Muscle layer of duodenum (tissue), 2 donors: ENCODE measurements at regions not wholly inside any gene's neighbourhood (a gene's known extent, or its start where the extent isn't known, plus 50 kb on each side); places are given as distances from the start of the nearest gene placed in this dataset.

ENCODE experiments used
- H3K27ac ChIP-seq: one replicate; pipeline ENCODE4 v1.7.0; 2013; ENCODE audit warnings: mild to moderate bottlenecking, low read length
- H3K27me3 ChIP-seq: one replicate; pipeline ENCODE4 v1.7.0; 2013; ENCODE audit warnings: low read depth, mild to moderate bottlenecking, control low read depth, low read length
- H3K36me3 ChIP-seq, 2 donors: one replicate each; pipeline ENCODE4 v1.7.0; 2013; ENCODE audit warnings: low read length in 2 of 2, control low read depth in 1 of 2, mild to moderate bottlenecking in 1 of 2; ENCODE audit not compliant: insufficient read depth in 2 of 2, control insufficient read depth in 1 of 2
- H3K4me1 ChIP-seq, 2 donors: one replicate each; pipeline ENCODE4 v1.7.0; 2013; ENCODE audit warnings: low read length in 2 of 2, mild to moderate bottlenecking in 2 of 2, control low read depth in 1 of 2, moderate library complexity in 1 of 2; ENCODE audit not compliant: insufficient read depth in 2 of 2, control insufficient read depth in 1 of 2
- H3K4me3 ChIP-seq, 2 donors: one replicate each; pipeline ENCODE4 v1.7.0; 2013; ENCODE audit warnings: low read length in 2 of 2, low read depth in 1 of 2, mild to moderate bottlenecking in 1 of 2
- H3K9me3 ChIP-seq, 2 donors: one replicate each; pipeline ENCODE4 v1.7.0; 2013; ENCODE audit warnings: low read length in 2 of 2, control low read depth in 1 of 2, mild to moderate bottlenecking in 1 of 2; ENCODE audit not compliant: control insufficient read depth in 1 of 2
- donor health status: healthy.

DNA sequence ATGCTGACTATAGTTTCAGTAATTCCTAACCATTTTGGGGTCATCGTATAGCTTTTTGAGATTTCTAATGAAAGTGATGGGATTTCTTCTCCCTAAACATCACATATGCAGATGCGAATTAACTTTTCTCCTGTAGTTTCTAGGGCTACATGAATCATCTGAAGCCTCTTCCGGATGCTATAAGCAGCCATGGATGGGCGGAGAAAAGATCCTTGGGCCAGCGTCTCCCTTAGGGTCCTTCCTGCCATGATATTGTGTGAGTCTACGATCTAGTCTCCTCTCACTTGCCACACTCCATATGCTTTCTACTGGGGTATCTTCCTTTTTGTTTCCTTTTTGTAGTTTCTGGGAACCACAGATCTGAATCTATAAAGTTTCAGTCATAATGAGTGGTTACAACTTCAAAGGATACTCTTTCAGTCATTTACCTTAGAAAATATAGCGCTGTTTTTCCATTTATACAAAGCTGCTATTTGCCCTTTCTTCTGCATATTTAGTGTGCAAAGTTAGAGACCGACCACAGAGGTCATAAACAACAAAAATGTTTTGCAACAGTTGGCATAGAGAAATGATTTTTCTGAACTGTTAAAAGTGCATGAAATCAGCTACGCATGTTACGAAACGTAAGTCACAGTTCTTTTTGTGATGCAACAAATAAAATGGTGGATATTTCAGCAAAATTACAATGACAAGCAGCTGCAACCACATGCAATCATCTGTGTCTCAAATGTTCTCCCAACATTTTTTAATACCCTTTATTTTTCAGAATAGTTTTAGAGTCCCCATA lies 396.2 kb upstream of the SLC35B3 start:
- H3K27me3 ChIP-seq, result no peaks in the 10 kb centered on the region
- no peaks in the 10 kb centered on the region for H3K9me3 ChIP-seq
- no peaks in the 10 kb centered on the region for H3K36me3 ChIP-seq
- no peak overlapping the region for H3K4me3 ChIP-seq
- H3K4me1 ChIP-seq, result no peaks in the 10 kb centered on the region
- H3K27ac ChIP-seq, result no peak overlapping the region

DNA sequence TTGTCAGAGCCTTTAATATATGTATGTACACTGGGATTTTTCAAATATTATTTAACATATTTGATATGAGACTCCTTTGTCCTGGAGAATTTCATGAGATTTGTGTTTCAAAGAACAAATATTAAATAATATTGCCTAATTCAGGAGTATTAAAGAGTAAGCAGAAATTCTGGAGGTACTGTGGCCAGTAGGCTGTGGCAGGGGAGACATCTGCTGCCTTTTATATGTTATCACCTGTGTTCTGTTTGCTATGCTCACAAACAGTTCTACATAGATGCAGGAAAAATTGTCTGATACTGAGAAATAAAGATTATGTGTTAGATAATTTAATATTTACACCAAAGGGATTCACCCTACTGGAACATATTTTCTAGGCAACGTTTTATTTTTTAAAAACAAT lies 395.4 kb upstream of the SLC35B3 start:
- Histone ChIP-seq H3K4me1 (no peaks in the 10 kb centered on the region), H3K4me3 (no peak overlapping the region)

DNA sequence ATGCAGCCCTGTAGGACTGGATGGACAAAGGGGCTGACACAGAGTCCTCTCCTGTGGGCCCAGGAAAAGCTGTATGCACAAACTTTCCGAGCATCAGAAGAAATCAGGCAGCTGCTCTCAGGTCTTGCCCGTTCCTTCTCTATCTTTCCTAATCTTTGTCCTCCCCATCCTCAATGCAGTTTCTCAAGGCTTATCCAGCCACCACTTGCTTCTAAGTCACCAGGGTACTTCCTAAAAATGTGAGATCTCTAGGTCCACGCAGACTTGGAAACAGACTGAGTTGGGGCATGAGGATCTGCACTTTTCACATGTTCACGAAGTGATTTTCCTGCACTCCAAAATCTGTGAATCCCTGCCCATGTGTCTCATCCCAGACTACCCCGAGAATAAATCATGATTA lies 394.5 kb upstream of the SLC35B3 start:
- Histone ChIP-seq H3K27me3 (no peaks in the 10 kb centered on the region), H3K4me3 (no peak overlapping the region), H3K27ac (no peak overlapping the region)

More for the DNA sequence above, 395.4 kb upstream of the SLC35B3 start:
- no peaks in the 10 kb centered on the region for H3K9me3 ChIP-seq
- H3K27me3 ChIP-seq, result no peaks in the 10 kb centered on the region
- no peaks in the 10 kb centered on the region for H3K36me3 ChIP-seq
- no peak overlapping the region for H3K27ac ChIP-seq

DNA sequence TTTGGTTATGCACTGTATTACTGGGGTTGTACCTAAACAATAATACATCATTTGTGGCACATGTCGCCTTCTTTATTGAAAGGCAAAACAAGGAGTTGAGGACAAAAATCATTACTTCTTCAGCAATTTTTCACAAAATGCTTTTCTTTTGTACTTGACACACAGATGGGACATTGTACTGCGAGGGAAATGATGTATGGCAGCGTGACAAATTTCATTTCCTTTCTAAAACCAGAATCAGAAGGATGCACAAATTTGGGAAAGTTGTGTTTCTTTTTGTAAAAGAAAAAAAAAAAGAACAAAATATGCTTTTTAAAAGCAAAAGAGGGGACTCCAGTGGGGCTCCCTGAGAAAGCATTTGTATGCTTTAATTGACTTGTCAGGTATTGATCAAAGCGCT lies 394.0 kb upstream of the SLC35B3 start:
- H3K9me3 ChIP-seq, result no peaks in the 10 kb centered on the region
- H3K36me3 ChIP-seq, result no peaks in the 10 kb centered on the region
- H3K27me3 ChIP-seq, result no peaks in the 10 kb centered on the region
- no peak overlapping the region for H3K4me3 ChIP-seq
- no peaks in the 10 kb centered on the region for H3K4me1 ChIP-seq
- H3K27ac ChIP-seq, result no peak overlapping the region

More for the DNA sequence above, 394.5 kb upstream of the SLC35B3 start:
- Histone ChIP-seq H3K36me3 (no peaks in the 10 kb centered on the region), H3K9me3 (no peaks in the 10 kb centered on the region), H3K4me1 (no peaks in the 10 kb centered on the region)

DNA sequence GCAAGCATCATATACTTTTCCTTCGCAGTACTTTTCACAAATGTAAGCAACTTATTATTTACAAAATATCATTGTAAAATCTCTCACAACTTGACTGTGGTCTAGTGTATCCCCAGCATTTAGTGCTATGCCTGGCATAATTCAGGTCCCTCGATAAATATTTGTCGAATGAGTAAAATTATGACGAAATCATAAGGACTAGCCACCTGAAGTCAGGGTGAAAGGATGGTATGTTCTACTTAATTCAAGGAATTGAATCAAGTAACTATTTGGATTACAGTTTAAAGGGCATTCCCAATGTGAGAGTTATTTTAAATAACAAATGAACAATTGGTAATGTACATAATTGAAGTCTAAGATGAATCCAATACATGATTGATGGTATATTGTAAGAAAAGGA lies 393.0 kb upstream of the SLC35B3 start:
- H3K36me3 ChIP-seq, result no peaks in the 10 kb centered on the region
- H3K27ac ChIP-seq, result no peak overlapping the region
- no peaks in the 10 kb centered on the region for H3K27me3 ChIP-seq
- H3K9me3 ChIP-seq, result no peaks in the 10 kb centered on the region
- H3K4me3 ChIP-seq, result no peak overlapping the region
- H3K4me1 ChIP-seq, result no peaks in the 10 kb centered on the region

DNA sequence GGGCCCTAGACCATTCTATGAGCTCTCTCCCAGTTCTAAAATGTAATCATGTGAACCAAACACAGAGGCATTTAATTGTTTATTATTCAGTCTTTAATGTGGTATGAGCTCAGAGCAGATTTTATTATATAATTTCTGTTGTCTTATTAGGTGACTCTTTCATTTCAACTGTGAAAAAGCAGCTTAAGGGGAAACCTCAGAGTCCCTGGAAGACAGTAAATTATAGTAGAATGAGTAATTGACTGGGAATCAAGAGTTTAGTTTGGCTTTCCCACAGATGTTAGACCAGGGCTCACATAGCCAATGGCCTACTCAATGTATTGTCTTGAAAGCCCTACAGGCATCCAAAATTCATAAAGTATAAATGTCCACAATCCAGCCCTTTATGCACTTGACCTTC lies 390.4 kb upstream of the SLC35B3 start:
- Histone ChIP-seq H3K9me3 (peaks cover 0 to 5% of the 10 kb centered on the region in 2 donors), H3K4me1 (no peaks in the 10 kb centered on the region), H3K27ac (no peak overlapping the region), H3K4me3 (no peak overlapping the region), H3K27me3 (no peaks in the 10 kb centered on the region), H3K36me3 (no peaks in the 10 kb centered on the region)

DNA sequence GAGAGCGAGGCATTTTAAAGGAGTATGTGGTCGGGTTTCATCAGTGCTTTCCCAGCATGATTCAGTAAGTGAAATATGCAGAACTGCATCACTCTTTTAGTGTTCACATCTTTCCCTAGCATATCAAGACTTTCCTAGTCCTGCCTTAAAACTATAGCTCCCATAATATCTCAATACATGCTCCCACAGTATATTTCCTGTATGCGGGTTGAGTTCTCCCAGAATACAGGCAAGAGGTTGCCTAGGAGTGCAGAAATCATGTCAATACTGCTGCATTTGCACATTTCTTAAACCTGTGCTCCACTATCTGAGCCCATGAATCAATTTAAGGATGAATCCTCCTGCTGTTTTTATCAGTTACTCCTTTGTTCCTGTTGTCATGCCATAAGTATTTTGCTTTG lies 386.6 kb upstream of the SLC35B3 start:
- Histone ChIP-seq H3K4me1 (no peaks in the 10 kb centered on the region), H3K27ac (no peak overlapping the region), H3K27me3 (no peaks in the 10 kb centered on the region), H3K9me3 (peaks cover 0 to 5% of the 10 kb centered on the region in 2 donors), H3K4me3 (no peak overlapping the region), H3K36me3 (no peaks in the 10 kb centered on the region)

DNA sequence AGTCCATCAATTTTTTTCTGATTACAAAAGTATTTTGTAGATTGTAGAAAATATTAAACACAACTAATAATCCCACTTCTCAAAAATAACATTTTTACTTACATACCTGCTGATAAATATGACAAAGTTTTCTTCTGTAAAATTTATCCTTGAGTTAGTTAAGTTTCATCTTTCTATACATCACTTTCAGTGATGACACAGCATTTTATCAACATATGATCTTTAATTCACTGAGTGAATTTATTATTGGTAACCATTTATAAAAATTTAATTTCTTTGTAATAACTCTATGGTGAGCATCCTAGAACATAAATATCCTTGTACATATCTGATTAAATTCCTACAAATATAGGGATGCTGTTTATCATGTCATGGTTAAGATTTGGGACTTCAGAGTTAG lies 385.0 kb upstream of the SLC35B3 start:
- Histone ChIP-seq H3K36me3 (no peaks in the 10 kb centered on the region), H3K27me3 (no peaks in the 10 kb centered on the region), H3K9me3 (peaks cover 0 to 5% of the 10 kb centered on the region in 2 donors), H3K4me3 (no peak overlapping the region), H3K4me1 (no peaks in the 10 kb centered on the region), H3K27ac (no peak overlapping the region)

DNA sequence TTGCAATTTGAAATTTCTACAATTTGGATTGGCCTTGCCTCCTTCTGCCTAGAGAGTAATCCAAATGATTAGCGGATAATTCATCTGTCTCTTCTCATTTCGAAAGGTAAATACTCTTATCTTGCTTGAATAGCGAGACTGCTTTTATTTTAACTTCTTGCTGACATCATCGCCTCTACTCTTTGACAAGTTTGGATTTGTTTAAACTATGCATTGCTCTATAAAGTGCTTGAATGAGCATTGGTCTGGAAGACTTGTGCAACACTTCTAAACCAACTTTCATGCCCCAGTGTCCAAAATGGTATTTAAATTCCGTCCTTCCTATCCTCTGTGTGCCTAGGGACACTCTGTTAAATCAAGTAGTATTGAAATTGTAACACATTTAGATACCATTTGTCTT lies 384.1 kb upstream of the SLC35B3 start:
- no peak overlapping the region for H3K27ac ChIP-seq
- peaks cover 0 to 5% of the 10 kb centered on the region in 2 donors for H3K9me3 ChIP-seq
- no peaks in the 10 kb centered on the region for H3K36me3 ChIP-seq
- no peak overlapping the region for H3K4me3 ChIP-seq
- H3K4me1 ChIP-seq, result no peaks in the 10 kb centered on the region
- no peaks in the 10 kb centered on the region for H3K27me3 ChIP-seq

DNA sequence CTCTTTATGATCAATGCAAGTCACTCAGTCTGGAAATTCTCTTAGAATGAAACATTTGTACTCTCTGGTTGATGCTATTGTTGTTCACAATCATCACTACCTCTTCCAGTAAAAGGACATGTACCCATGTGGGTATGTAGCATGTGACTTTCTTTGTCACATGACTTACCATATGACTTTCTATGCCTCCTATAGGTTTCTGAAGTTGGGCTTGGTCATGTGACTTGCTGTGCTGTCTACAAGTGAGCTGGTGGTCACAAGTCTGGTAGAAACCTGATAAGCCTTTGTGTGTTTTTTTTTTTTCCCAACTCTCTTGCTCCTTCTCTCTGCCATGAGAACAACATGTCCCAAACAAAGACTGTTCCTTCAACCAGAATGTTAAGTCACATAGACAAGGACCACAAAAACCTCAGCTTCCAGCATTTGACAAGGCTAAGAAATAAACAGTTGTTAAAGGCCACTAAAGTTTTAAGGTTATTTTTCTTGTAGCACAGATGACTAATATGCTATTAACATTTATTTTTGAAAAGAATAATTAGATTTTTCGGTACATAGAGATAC lies 379.2 kb upstream of the SLC35B3 start:
- Histone ChIP-seq H3K27ac (no peak overlapping the region), H3K9me3 (no peaks in the 10 kb centered on the region), H3K27me3 (no peaks in the 10 kb centered on the region), H3K4me3 (no peak overlapping the region), H3K4me1 (no peaks in the 10 kb centered on the region), H3K36me3 (no peaks in the 10 kb centered on the region)

DNA sequence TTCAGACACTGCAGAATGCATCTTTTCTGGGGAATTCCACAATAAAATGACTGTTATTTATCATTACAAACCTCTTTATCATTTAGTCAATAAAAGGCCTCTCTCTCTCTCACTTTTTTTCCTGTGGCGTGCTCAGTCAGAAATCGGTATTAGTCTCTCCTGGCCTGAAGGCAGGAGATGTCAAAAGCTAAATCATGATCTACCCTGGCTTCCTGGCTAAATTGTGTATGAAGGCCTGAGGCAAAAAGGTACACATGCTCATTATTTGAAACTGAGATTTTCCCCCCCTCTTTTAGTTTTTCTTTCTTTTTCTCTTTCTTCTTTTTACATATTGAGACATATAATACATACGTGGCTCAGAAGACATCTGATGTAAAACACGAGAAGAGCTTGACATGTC lies 375.0 kb upstream of the SLC35B3 start:
- Histone ChIP-seq H3K9me3 (no peaks in the 10 kb centered on the region), H3K4me3 (no peak overlapping the region), H3K4me1 (no peaks in the 10 kb centered on the region), H3K27ac (no peak overlapping the region), H3K27me3 (no peaks in the 10 kb centered on the region), H3K36me3 (no peaks in the 10 kb centered on the region)

DNA sequence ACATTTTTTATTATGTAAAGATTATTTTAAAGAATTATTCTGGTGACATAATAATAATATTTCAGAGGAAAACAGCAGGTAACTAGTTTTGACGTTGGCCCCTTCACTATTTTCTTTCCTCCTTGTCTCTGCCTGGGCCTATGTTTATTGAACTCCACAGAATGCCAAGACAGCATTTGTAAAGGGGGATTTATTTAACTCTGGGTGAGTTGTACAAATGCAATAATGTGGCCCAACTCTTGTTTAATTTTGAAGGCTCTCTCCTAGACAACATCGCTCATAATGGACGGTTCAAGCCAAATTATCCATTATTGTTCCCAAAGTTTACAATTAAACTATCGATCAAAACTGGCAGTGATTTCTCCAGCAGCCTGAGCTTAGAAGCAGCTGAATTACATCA lies 374.3 kb upstream of the SLC35B3 start:
- no peaks in the 10 kb centered on the region for H3K4me1 ChIP-seq
- no peaks in the 10 kb centered on the region for H3K36me3 ChIP-seq
- no peak overlapping the region for H3K27ac ChIP-seq

More for the DNA sequence above, 374.3 kb upstream of the SLC35B3 start:
- H3K27me3 ChIP-seq, result no peaks in the 10 kb centered on the region
- H3K4me3 ChIP-seq, result no peak overlapping the region
- no peaks in the 10 kb centered on the region for H3K9me3 ChIP-seq
